Hindlimb muscle (tissue), 1 donor: ENCODE measurements at regions not wholly inside any gene's neighbourhood (a gene's known extent, or its start where the extent isn't known, plus 50 kb on each side); places are given as distances from the start of the nearest gene placed in this dataset.

Experiments used
- DNase-seq: peaks from one replicate; pipeline ENCODE4 v3.0.0-alpha.2; 2013

- no peak for DNase-seq
These were observed 631.1 kb upstream of the TENM3 start for GRCh38 chr4:181611946-181612600.

GRCh38 chr4:181613200-181613599 is 630.0 kb upstream of the TENM3 start:
- no peak for DNase-seq

- no peak for DNase-seq
These were observed 625.1 kb upstream of the TENM3 start for GRCh38 chr4:181618038-181618618.

GRCh38 chr4:181618896-181619295 is 624.3 kb upstream of the TENM3 start:
- no peak for DNase-seq

GRCh38 chr4:181619651-181620050 is 623.6 kb upstream of the TENM3 start:
- DNase-seq: no peak

GRCh38 chr4:181637186-181638105 is 605.8 kb upstream of the TENM3 start:
- no peak for DNase-seq

- DNase-seq: no peak
These were observed 599.7 kb upstream of the TENM3 start for GRCh38 chr4:181643466-181643865.

- no peak for DNase-seq
These were observed 597.7 kb upstream of the TENM3 start for GRCh38 chr4:181645489-181645888.

GRCh38 chr4:181646864-181647263 is 596.3 kb upstream of the TENM3 start:
- DNase-seq: no peak

GRCh38 chr4:181647396-181648147 is 595.6 kb upstream of the TENM3 start:
- DNase-seq: no peak

- DNase-seq: no peak
These were observed 593.0 kb upstream of the TENM3 start for GRCh38 chr4:181650033-181650825.

GRCh38 chr4:181656748-181657147 is 586.5 kb upstream of the TENM3 start:
- no peak for DNase-seq

GRCh38 chr4:181659202-181659601 is 584.0 kb upstream of the TENM3 start:
- DNase-seq: no peak

GRCh38 chr4:181659876-181660275 is 583.3 kb upstream of the TENM3 start:
- DNase-seq: no peak

- DNase-seq: no peak
These were observed 582.1 kb upstream of the TENM3 start for GRCh38 chr4:181661090-181661489.

- no peak for DNase-seq
These were observed 581.3 kb upstream of the TENM3 start for GRCh38 chr4:181661923-181662322.

- no peak for DNase-seq
These were observed 580.8 kb upstream of the TENM3 start for GRCh38 chr4:181662383-181662782.

- no peak for DNase-seq
These were observed 572.7 kb upstream of the TENM3 start for GRCh38 chr4:181670506-181670905.

GRCh38 chr4:181671672-181672071 is 571.5 kb upstream of the TENM3 start:
- no peak for DNase-seq

- DNase-seq: no peak
These were observed 570.5 kb upstream of the TENM3 start for GRCh38 chr4:181672751-181673150.

- no peak for DNase-seq
These were observed 568.8 kb upstream of the TENM3 start for GRCh38 chr4:181674315-181674875.

GRCh38 chr4:181676546-181676945 is 566.7 kb upstream of the TENM3 start:
- DNase-seq: no peak
